Retinal pigment epithelial cell (primary cell): ENCODE measurements at regions not wholly inside any gene's neighbourhood (a gene's known extent, or its start where the extent isn't known, plus 50 kb on each side); places are given as distances from the start of the nearest gene placed in this dataset.

Experiments used
- DNase-seq: peaks from one replicate; pipeline ENCODE4 v3.0.0-alpha.2; 2010; ENCODE audit warnings: low read depth
- H3K4me3 ChIP-seq: 2 replicates; pipeline ENCODE4 v1.5.1; 2011; ENCODE audit warnings: mild to moderate bottlenecking, low read length, control low read depth, moderate library complexity
- TF ChIP-seq, protein P1 (sequence below): conservative IDR thresholded peaks from 2 replicates; pipeline ENCODE4 v1.5.1; 2011; ENCODE audit warnings: low read depth, low read length, control low read depth, inconsistent platforms

DNA sequence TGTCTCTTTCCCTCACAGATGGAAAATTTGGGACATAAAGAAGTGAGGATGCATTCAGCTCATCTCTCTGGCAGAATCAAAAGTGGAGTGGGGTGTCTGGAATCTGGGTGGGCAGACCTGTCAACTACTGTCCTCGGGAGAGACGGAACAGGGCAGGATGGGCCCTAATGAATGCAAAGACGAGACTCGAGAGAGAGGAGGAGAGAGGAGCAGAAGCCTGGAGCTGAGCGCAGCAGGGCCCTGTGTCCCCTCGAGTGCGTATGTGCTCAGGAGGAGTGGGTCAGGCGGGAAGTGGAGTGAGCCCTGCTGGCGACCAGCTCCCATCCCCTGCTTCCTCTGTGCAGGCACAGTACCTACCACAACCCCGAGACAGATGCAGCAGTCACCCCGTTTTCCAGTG lies 78.9 kb downstream of the TEX29 start:
- TF ChIP-seq, protein P1, sequence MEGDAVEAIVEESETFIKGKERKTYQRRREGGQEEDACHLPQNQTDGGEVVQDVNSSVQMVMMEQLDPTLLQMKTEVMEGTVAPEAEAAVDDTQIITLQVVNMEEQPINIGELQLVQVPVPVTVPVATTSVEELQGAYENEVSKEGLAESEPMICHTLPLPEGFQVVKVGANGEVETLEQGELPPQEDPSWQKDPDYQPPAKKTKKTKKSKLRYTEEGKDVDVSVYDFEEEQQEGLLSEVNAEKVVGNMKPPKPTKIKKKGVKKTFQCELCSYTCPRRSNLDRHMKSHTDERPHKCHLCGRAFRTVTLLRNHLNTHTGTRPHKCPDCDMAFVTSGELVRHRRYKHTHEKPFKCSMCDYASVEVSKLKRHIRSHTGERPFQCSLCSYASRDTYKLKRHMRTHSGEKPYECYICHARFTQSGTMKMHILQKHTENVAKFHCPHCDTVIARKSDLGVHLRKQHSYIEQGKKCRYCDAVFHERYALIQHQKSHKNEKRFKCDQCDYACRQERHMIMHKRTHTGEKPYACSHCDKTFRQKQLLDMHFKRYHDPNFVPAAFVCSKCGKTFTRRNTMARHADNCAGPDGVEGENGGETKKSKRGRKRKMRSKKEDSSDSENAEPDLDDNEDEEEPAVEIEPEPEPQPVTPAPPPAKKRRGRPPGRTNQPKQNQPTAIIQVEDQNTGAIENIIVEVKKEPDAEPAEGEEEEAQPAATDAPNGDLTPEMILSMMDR = no peak
- no peak for DNase-seq
- H3K4me3 ChIP-seq = no peak overlapping the region

GRCh38 chr13:111399776-111400538 lies 79.5 kb downstream of the TEX29 start:
- no peak overlapping the region for H3K4me3 ChIP-seq
- DNase-seq = no peak
- TF ChIP-seq, protein P1 = no peak

DNA sequence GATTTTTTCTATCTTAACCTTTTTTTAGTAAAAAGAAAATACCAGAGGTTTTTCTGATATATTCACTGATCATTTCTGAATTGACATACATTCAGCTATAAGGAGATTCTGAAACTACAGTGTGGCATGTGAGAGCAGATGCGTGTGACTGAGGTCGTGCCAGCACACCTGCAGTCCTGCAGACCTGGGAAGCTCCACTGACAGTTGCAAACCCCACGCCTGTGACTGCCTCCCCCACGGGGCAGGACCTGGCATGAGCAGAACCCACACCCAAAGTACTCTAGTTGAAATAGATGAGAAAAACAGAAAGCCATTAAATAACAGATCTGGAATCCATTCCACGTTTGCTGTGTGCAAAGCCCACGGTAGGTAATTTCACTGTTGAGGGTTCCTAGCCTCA lies 80.7 kb downstream of the TEX29 start:
- no peak for DNase-seq
- no peak overlapping the region for H3K4me3 ChIP-seq
- TF ChIP-seq, protein P1 = no peak

GRCh38 chr13:111401755-111402154 lies 81.3 kb downstream of the TEX29 start:
- H3K4me3 ChIP-seq = no peak overlapping the region
- DNase-seq = no peak
- TF ChIP-seq, protein P1 = no peak

DNA sequence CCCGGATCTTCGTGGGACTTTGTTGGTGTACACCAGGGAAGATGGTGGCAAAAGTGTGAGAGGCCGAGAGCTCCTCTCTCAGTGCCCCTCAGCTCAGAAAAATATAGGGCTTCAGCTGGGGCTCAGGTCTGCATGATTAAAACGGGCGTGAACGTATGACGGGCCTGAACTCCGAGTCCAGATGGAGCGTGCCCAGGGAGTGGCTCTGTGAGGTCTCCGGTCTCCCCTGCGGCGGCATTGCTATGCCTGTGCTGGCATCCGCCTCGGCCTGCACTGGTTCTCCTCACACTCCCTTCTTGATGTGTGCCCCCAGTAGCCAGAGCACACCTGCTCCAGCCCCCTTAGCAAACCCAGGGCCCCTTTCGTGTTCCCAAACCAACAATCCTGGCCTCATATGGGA lies 82.0 kb downstream of the TEX29 start:
- DNase-seq = no peak
- TF ChIP-seq, protein P1 = no peak
- H3K4me3 ChIP-seq = no peak overlapping the region

GRCh38 chr13:111403266-111403665 lies 82.8 kb downstream of the TEX29 start:
- no peak overlapping the region for H3K4me3 ChIP-seq
- DNase-seq = no peak
- TF ChIP-seq, protein P1 = no peak

DNA sequence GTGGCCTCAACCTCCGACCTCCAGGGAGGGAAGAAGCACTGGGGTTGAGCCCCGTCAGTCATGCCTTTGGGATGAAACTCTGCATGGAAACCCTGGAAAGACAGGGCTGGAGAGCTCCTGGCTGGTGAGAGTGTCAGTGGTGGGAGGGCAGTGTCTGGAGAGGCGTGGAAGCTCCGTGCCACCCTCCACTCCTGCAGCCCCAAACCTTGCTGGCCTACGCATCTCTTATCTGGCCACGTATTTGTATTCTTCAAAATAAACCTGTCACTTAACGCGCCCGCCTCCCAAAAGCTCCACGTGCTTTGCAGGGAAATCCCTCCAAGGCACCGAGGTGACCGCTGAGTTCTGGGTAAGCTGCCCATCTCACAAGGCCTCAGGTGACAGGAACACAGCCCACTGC lies 84.3 kb downstream of the TEX29 start:
- no peak overlapping the region for H3K4me3 ChIP-seq
- TF ChIP-seq, protein P1 = no peak
- DNase-seq = no peak
